HG03159 (cell line): ENCODE measurements at regions not wholly inside any gene's neighbourhood (a gene's known extent, or its start where the extent isn't known, plus 50 kb on each side); places are given as distances from the start of the nearest gene placed in this dataset.

Source experiments
- ATAC-seq: cut with Tn5 transposase; IDR thresholded peaks from one replicate; pipeline ENCODE4 v1.9.1; 2021; ENCODE audit warnings: mild to moderate bottlenecking, moderate library complexity; ENCODE audit not compliant: unreplicated experiment

- no peak for ATAC-seq
Measured at GRCh38 chr10:57963546-57963945, 304.1 kb downstream of the IPMK start.

GRCh38 chr10:57962839-57963238, 304.9 kb downstream of the IPMK start:
- no peak for ATAC-seq

GRCh38 chr10:57961487-57961886, 306.2 kb downstream of the IPMK start:
- no peak for ATAC-seq

GRCh38 chr10:57960406-57960805, 307.3 kb downstream of the IPMK start:
- ATAC-seq = no peak

GRCh38 chr10:57959318-57960006, 308.2 kb downstream of the IPMK start:
- ATAC-seq = no peak

GRCh38 chr10:57955076-57955475, 312.6 kb downstream of the IPMK start:
- ATAC-seq = no peak

GRCh38 chr10:57952741-57953140, 315.0 kb downstream of the IPMK start:
- ATAC-seq = no peak

GRCh38 chr10:57950442-57950974, 317.2 kb downstream of the IPMK start:
- no peak for ATAC-seq

GRCh38 chr10:57948796-57949195, 318.9 kb downstream of the IPMK start:
- no peak for ATAC-seq

GRCh38 chr10:57946833-57947232, 320.9 kb downstream of the IPMK start:
- ATAC-seq = no peak

GRCh38 chr10:57943701-57944100, 324.0 kb downstream of the IPMK start:
- ATAC-seq = no peak

GRCh38 chr10:57925045-57925444, 342.6 kb downstream of the IPMK start:
- ATAC-seq = no peak

GRCh38 chr10:57921140-57921539, 346.6 kb downstream of the IPMK start:
- no peak for ATAC-seq

- no peak for ATAC-seq
Measured at GRCh38 chr10:57919864-57920263, 347.8 kb downstream of the IPMK start.

- ATAC-seq = no peak
Measured at GRCh38 chr10:57917019-57917418, 350.7 kb downstream of the IPMK start.

- ATAC-seq = no peak
Measured at GRCh38 chr10:57905861-57906260, 361.8 kb downstream of the IPMK start.

GRCh38 chr10:57905010-57905409, 362.7 kb downstream of the IPMK start:
- ATAC-seq = no peak

- ATAC-seq = no peak
Measured at GRCh38 chr10:57898231-57898630, 369.5 kb downstream of the IPMK start.

GRCh38 chr10:57897611-57898010, 370.1 kb downstream of the IPMK start:
- no peak for ATAC-seq

GRCh38 chr10:57894361-57894760, 373.3 kb downstream of the IPMK start:
- ATAC-seq = no peak

GRCh38 chr10:57891201-57892006, 376.3 kb downstream of the IPMK start:
- no peak for ATAC-seq

GRCh38 chr10:57890691-57891090, 377.0 kb downstream of the IPMK start:
- ATAC-seq = no peak
